WTC11 (cell line): ENCODE measurements at regions not wholly inside any gene's neighbourhood (a gene's known extent, or its start where the extent isn't known, plus 50 kb on each side); places are given as distances from the start of the nearest gene placed in this dataset.

Experiments used
- ATAC-seq: fragments of 200-7000 bp; cut with Tn5 transposase; 2 replicates; pipeline ENCODE4 v1.10.0; 2021; ENCODE audit warnings: mild to moderate bottlenecking, moderate library complexity
- CTCF ChIA-PET: fragments of 300-600 bp; sonication (Branson Sonifier 250); formaldehyde crosslinking; loops from one replicate; lab custom pipeline; 2021; ENCODE audit warnings: antibody characterized with exemption; lab: Charles Lee
- POLR2A ChIA-PET: fragments of 350-600 bp; sonication (Branson Sonifier 250); formaldehyde crosslinking; loops from one replicate; lab custom pipeline; 2021; ENCODE audit warnings: antibody characterized with exemption; lab: Charles Lee
- DNase-seq: peaks from one replicate; pipeline ENCODE4 v3.0.0; 2021; ENCODE audit warnings: low spot score
- H3K27ac Mint-ChIP-seq: 2 replicates; pipeline ENCODE4 v1.8.0; 2021; ENCODE audit warnings: mixed read lengths
- H3K27me3 Mint-ChIP-seq: 2 replicates; pipeline ENCODE4 v1.8.0; 2021; ENCODE audit warnings: low read depth, mild to moderate bottlenecking, moderate library complexity, mixed read lengths
- H3K36me3 Mint-ChIP-seq: 2 replicates; pipeline ENCODE4 v1.8.0; 2021; ENCODE audit warnings: mixed read lengths
- H3K4me1 Mint-ChIP-seq: 2 replicates; pipeline ENCODE4 v1.8.0; 2022; ENCODE audit warnings: mixed read lengths
- H3K4me3 Mint-ChIP-seq: 2 replicates; pipeline ENCODE4 v1.8.0; 2021; ENCODE audit warnings: mild to moderate bottlenecking, moderate library complexity, mixed read lengths
- H3K9me3 Mint-ChIP-seq: 2 replicates; pipeline ENCODE4 v1.8.0; 2021; ENCODE audit warnings: mixed read lengths
- ATF3 ChIP-seq: sonication (generic); formaldehyde crosslinking; conservative IDR thresholded peaks from 2 replicates; pipeline ENCODE4 v1.8.1; 2022; ENCODE audit warnings: mild to moderate bottlenecking, missing genetic modification reagents
- ATF6 ChIP-seq: sonication (generic); formaldehyde crosslinking; IDR thresholded peaks from 2 replicates; pipeline ENCODE4 v1.8.1; 2023; ENCODE audit warnings: mild to moderate bottlenecking, missing genetic modification reagents
- ERG ChIP-seq: fragments of 250-450 bp; sonication (Bioruptor Pico); IDR thresholded peaks from 2 replicates; pipeline ENCODE4 v1.8.0; 2021; ENCODE audit warnings: mild to moderate bottlenecking
- FOXP1 ChIP-seq: sonication (generic); formaldehyde crosslinking; IDR thresholded peaks from 2 replicates; pipeline ENCODE4 v1.8.0; 2022; ENCODE audit warnings: missing genetic modification reagents, mild to moderate bottlenecking, moderate library complexity, borderline replicate concordance
- GABPB1 ChIP-seq: sonication (generic); formaldehyde crosslinking; IDR thresholded peaks from 2 replicates; pipeline ENCODE4 v1.8.1; 2023; ENCODE audit warnings: mild to moderate bottlenecking, missing genetic modification reagents
- GTF2I ChIP-seq: fragments of 250-450 bp; sonication (Bioruptor Pico); conservative IDR thresholded peaks from 2 replicates; pipeline ENCODE4 v1.4.0; 2021; ENCODE audit warnings: mild to moderate bottlenecking
- JAZF1 ChIP-seq: fragments of 250-450 bp; sonication (Bioruptor Pico); IDR thresholded peaks from 2 replicates; pipeline ENCODE4 v1.9.0; 2021; ENCODE audit warnings: moderate library complexity, mild to moderate bottlenecking, inconsistent platforms
- MLX ChIP-seq: sonication (generic); formaldehyde crosslinking; IDR thresholded peaks from 2 replicates; pipeline ENCODE4 v1.8.1; 2023; ENCODE audit warnings: mild to moderate bottlenecking, missing genetic modification reagents, moderate library complexity
- NR1H2 ChIP-seq: sonication (generic); formaldehyde crosslinking; IDR thresholded peaks from 2 replicates; pipeline ENCODE4 v1.9.0; 2021; ENCODE audit warnings: mild to moderate bottlenecking, moderate library complexity, missing genetic modification reagents
- NR2C2 ChIP-seq: sonication (generic); formaldehyde crosslinking; IDR thresholded peaks from 2 replicates; pipeline ENCODE4 v1.8.0; 2022; ENCODE audit warnings: mild to moderate bottlenecking, missing genetic modification reagents
- OVOL2 ChIP-seq: fragments of 250-450 bp; sonication (Bioruptor Pico); IDR thresholded peaks from 2 replicates; pipeline ENCODE4 v1.9.0; 2021; ENCODE audit warnings: mild to moderate bottlenecking, borderline replicate concordance
- ZBTB21 ChIP-seq: sonication (generic); formaldehyde crosslinking; IDR thresholded peaks from 2 replicates; pipeline ENCODE4 v1.8.1; 2023; ENCODE audit warnings: mild to moderate bottlenecking, missing genetic modification reagents, borderline replicate concordance
- ZNF138 ChIP-seq: sonication (generic); formaldehyde crosslinking; conservative IDR thresholded peaks from 2 replicates; pipeline ENCODE4 v1.8.1; 2022; ENCODE audit warnings: mild to moderate bottlenecking, moderate library complexity, missing genetic modification reagents
- ZNF232 ChIP-seq: sonication (generic); formaldehyde crosslinking; IDR thresholded peaks from 2 replicates; pipeline ENCODE4 v1.8.0; 2022; ENCODE audit warnings: mild to moderate bottlenecking, missing genetic modification reagents
- ZNF396 ChIP-seq: fragments of 250-450 bp; sonication (Bioruptor Pico); IDR thresholded peaks from 2 replicates; pipeline ENCODE4 v1.8.0; 2021; ENCODE audit warnings: mild to moderate bottlenecking, moderate library complexity, borderline replicate concordance
- ZNF416 ChIP-seq: fragments of 250-450 bp; sonication (Bioruptor Pico); IDR thresholded peaks from 2 replicates; pipeline ENCODE4 v1.9.0; 2021; ENCODE audit warnings: mild to moderate bottlenecking, inconsistent platforms
- ZNF671 ChIP-seq: fragments of 250-450 bp; sonication (Bioruptor Pico); IDR thresholded peaks from 2 replicates; pipeline ENCODE4 v1.8.0; 2021; ENCODE audit warnings: mild to moderate bottlenecking
- TF ChIP-seq, protein P1 (sequence below): sonication (generic); formaldehyde crosslinking; IDR thresholded peaks from 2 replicates; pipeline ENCODE4 v1.8.1; 2022; ENCODE audit warnings: mild to moderate bottlenecking, missing genetic modification reagents, moderate library complexity, borderline replicate concordance
- TF ChIP-seq, protein P2 (sequence below): sonication (generic); formaldehyde crosslinking; IDR thresholded peaks from 2 replicates; pipeline ENCODE4 v1.8.1; 2023; ENCODE audit warnings: mild to moderate bottlenecking, missing genetic modification reagents, moderate library complexity
- TF ChIP-seq, protein P3 (sequence below): sonication (generic); formaldehyde crosslinking; IDR thresholded peaks from 2 replicates; pipeline ENCODE4 v1.8.0; 2023; ENCODE audit warnings: mild to moderate bottlenecking, missing genetic modification reagents
- TF ChIP-seq, protein P4 (sequence below): sonication (generic); formaldehyde crosslinking; IDR thresholded peaks from 2 replicates; pipeline ENCODE4 v1.8.0; 2023; ENCODE audit warnings: missing genetic modification reagents
- TF ChIP-seq, protein P5 (sequence below): sonication (generic); formaldehyde crosslinking; IDR thresholded peaks from 2 replicates; pipeline ENCODE4 v1.8.1; 2022; ENCODE audit warnings: low read depth, missing genetic modification reagents, borderline replicate concordance

DNA sequence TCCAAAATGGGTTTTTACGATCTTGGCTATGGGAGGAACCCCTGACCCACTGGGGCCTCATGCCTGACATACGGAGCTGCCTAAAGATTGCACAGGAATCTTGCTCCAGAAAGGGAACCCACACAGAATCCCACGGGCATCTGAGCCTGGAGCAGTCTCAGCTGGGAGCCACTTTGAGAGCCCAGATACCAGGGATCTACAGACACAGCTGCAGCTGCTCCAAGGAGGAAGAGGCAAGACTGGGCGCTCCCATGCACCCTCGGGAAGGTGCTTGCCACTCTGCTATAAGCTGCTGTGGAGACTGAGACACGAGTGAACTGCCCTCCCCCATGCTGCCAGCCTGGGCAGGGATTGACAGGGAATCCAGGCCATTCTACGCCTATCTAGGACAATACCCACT, 202.5 kb downstream of the REEP3 start:
- 0 out of 2 replicates have a peak, but pooled peaks cover 3% of the 10 kb centered on the region for H3K9me3 Mint-ChIP-seq
- no peak overlapping the region for H3K27ac Mint-ChIP-seq
- CTCF ChIA-PET, result interaction anchor here (0.6 to 1.2 kb wide), 4 partner anchors 85 to 557 kb away, joined by 3 to 4 read pairs (median 3); no protein-coding TSS in a partner anchor
- H3K4me1 Mint-ChIP-seq, result peaks cover 20% of the 10 kb centered on the region
- no peaks in the 10 kb centered on the region for H3K36me3 Mint-ChIP-seq
- POLR2A ChIA-PET, result no interaction called here
- ATAC-seq (no peak; the same call in 1 of the 2 replicates), DNase-seq (no peak)
- H3K27me3 Mint-ChIP-seq, result no peaks in the 10 kb centered on the region; the same call in 1 of the 2 replicates
- TF ChIP-seq ATF3 (CRISPR knock-in tag) (no peak), ZBTB21 (CRISPR knock-in tag) (no peak), NR1H2 (CRISPR knock-in tag) (no peak), OVOL2 (no peak), NR2C2 (CRISPR knock-in tag) (no peak), ZNF416 (CRISPR knock-in tag) (no peak), GTF2I (CRISPR knock-in tag) (no peak), MLX (CRISPR knock-in tag) (no peak), ZNF232 (CRISPR knock-in tag) (no peak), ZNF671 (CRISPR knock-in tag) (no peak), JAZF1 (CRISPR knock-in tag) (no peak), FOXP1 (CRISPR knock-in tag) (no peak)
- TF ChIP-seq, protein P1, sequence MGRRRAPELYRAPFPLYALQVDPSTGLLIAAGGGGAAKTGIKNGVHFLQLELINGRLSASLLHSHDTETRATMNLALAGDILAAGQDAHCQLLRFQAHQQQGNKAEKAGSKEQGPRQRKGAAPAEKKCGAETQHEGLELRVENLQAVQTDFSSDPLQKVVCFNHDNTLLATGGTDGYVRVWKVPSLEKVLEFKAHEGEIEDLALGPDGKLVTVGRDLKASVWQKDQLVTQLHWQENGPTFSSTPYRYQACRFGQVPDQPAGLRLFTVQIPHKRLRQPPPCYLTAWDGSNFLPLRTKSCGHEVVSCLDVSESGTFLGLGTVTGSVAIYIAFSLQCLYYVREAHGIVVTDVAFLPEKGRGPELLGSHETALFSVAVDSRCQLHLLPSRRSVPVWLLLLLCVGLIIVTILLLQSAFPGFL (CRISPR knock-in tag), result no peak
- TF ChIP-seq, protein P2, sequence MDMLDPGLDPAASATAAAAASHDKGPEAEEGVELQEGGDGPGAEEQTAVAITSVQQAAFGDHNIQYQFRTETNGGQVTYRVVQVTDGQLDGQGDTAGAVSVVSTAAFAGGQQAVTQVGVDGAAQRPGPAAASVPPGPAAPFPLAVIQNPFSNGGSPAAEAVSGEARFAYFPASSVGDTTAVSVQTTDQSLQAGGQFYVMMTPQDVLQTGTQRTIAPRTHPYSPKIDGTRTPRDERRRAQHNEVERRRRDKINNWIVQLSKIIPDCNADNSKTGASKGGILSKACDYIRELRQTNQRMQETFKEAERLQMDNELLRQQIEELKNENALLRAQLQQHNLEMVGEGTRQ (CRISPR knock-in tag), result no peak
- TF ChIP-seq, protein P3, sequence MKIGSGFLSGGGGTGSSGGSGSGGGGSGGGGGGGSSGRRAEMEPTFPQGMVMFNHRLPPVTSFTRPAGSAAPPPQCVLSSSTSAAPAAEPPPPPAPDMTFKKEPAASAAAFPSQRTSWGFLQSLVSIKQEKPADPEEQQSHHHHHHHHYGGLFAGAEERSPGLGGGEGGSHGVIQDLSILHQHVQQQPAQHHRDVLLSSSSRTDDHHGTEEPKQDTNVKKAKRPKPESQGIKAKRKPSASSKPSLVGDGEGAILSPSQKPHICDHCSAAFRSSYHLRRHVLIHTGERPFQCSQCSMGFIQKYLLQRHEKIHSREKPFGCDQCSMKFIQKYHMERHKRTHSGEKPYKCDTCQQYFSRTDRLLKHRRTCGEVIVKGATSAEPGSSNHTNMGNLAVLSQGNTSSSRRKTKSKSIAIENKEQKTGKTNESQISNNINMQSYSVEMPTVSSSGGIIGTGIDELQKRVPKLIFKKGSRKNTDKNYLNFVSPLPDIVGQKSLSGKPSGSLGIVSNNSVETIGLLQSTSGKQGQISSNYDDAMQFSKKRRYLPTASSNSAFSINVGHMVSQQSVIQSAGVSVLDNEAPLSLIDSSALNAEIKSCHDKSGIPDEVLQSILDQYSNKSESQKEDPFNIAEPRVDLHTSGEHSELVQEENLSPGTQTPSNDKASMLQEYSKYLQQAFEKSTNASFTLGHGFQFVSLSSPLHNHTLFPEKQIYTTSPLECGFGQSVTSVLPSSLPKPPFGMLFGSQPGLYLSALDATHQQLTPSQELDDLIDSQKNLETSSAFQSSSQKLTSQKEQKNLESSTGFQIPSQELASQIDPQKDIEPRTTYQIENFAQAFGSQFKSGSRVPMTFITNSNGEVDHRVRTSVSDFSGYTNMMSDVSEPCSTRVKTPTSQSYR (CRISPR knock-in tag), result no peak
- TF ChIP-seq, protein P4, sequence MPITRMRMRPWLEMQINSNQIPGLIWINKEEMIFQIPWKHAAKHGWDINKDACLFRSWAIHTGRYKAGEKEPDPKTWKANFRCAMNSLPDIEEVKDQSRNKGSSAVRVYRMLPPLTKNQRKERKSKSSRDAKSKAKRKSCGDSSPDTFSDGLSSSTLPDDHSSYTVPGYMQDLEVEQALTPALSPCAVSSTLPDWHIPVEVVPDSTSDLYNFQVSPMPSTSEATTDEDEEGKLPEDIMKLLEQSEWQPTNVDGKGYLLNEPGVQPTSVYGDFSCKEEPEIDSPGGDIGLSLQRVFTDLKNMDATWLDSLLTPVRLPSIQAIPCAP (CRISPR knock-in tag), result no peak
- TF ChIP-seq, protein P5, sequence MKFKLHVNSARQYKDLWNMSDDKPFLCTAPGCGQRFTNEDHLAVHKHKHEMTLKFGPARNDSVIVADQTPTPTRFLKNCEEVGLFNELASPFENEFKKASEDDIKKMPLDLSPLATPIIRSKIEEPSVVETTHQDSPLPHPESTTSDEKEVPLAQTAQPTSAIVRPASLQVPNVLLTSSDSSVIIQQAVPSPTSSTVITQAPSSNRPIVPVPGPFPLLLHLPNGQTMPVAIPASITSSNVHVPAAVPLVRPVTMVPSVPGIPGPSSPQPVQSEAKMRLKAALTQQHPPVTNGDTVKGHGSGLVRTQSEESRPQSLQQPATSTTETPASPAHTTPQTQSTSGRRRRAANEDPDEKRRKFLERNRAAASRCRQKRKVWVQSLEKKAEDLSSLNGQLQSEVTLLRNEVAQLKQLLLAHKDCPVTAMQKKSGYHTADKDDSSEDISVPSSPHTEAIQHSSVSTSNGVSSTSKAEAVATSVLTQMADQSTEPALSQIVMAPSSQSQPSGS (CRISPR knock-in tag), result no peak
- H3K4me3 Mint-ChIP-seq, result no peak overlapping the region

DNA sequence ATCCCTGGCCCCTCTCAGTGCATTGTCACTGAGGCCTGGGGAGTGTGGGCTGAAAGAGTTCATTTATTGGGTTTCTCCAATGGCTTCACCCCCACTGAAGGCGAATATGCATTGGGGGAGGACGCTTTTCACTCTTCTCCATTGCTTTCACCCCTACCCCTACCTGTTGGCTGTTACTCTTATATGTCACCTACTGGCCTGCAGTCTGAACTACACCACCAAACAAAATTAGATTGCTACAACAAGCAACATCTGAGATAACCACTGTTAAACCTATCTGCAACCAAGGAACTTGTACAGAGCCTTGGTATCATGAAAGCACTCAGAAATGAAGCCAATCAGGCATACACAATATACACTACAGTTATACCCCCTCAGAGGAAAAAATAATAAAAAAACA, 203.7 kb downstream of the REEP3 start:
- ATAC-seq, result peak; percentile 79
- DNase-seq, result no peak
- Mint-ChIP-seq H3K9me3 (0 out of 2 replicates have a peak, but pooled peaks cover 3% of the 10 kb centered on the region), H3K36me3 (no peaks in the 10 kb centered on the region), H3K27ac (no peak overlapping the region), H3K4me3 (no peak overlapping the region), H3K27me3 (no peaks in the 10 kb centered on the region), H3K4me1 (peaks cover 12% of the 10 kb centered on the region)
- ChIA-PET CTCF (no interaction called here), POLR2A (no interaction called here)
- TF ChIP-seq ERG (CRISPR knock-in tag) (no peak), ZNF138 (no peak), GABPB1 (no peak), ZNF396 (CRISPR knock-in tag) (no peak), FOXP1 (CRISPR knock-in tag) (no peak), ZBTB21 (CRISPR knock-in tag) (no peak), OVOL2 (no peak), JAZF1 (CRISPR knock-in tag) (no peak), GTF2I (CRISPR knock-in tag) (no peak), ZNF232 (CRISPR knock-in tag) (no peak), ATF6 (CRISPR knock-in tag) (no peak)
- TF ChIP-seq, protein P4 (CRISPR knock-in tag), result no peak
